ENCODE measurements at regions not wholly inside any gene's neighbourhood (a gene's known extent, or its start where the extent isn't known, plus 50 kb on each side); places are given as distances from the start of the nearest gene placed in this dataset.

DNA sequence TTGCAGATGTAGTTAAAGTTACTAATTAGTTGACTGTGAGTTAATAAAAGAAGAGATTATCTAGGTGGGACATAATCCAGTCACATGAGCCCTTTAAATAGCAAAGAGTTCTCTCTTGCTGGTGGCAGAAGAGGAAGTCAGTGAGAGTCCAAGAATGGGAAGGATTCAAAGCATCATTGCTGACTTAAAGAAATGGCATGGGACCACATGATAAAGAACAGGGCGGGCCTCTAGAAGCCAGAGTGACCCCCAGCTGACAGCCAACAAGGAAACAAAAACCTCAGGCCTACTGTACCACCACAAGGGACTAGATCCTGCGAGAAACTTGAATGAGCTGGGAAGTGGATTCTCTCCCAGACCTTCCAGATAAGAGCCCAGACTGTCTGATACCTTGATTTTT is 447.2 kb upstream of the CCDC54 start:
- H3K4me3 Mint-ChIP-seq: no peak overlapping the region
- 81 to 100% methylated on average over 2 of the region's 2 CpGs for WGBS, 2 experiments (ENCODE audit: insufficient coverage in 1 of 2, insufficient read length in 1 of 2)

DNA sequence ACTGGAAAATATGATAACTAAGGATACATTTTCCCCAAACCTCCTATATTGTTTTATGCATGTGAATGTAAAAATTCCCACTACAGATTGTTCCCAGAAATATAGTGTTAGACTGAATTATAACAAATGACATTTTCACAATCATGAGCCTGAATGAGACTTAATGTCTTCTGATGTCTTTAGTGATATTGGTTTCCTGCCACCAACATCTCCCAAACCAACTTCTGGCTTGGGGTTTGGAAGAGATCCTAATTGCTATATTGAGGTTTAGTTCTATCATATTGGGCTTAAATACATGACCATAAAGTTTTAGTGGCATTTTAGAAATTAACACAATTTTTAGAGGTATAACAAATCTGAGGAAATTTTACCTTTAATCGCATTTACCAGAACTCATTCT is 445.3 kb upstream of the CCDC54 start:
- Mint-ChIP-seq H3K4me1 (no peaks in the 10 kb centered on the region), H3K9me3 (peaks cover 15% of the 10 kb centered on the region), H3K27me3 (ENCODE audit: insufficient read depth) (no peaks in the 10 kb centered on the region), H3K36me3 (ENCODE audit: low read depth) (peaks cover 14% of the 10 kb centered on the region), H3K27ac (no peak overlapping the region), H3K4me3 (no peak overlapping the region)
- H3K27me3 ChIP-seq (ENCODE audit: control insufficient read depth, insufficient read depth, low read length, poor library complexity, severe bottlenecking): no peaks in the 10 kb centered on the region
- H3K9me3 ChIP-seq (ENCODE audit: control insufficient read depth, low read length): peaks cover 81% of the 10 kb centered on the region
- H3K36me3 ChIP-seq (ENCODE audit: control insufficient read depth, insufficient read depth, low read length): no peaks in the 10 kb centered on the region
- WGBS, 2 experiments (ENCODE audit: insufficient coverage in 1 of 2, insufficient read length in 1 of 2): 96 to 100% methylated on average over 1 of the region's 1 CpG
- no peak overlapping the region for H3K27ac ChIP-seq (ENCODE audit: low read depth, low read length)
- H3K9ac ChIP-seq (ENCODE audit: extremely low read depth, low read length, poor library complexity, severe bottlenecking): no peak overlapping the region
- no peaks in the 10 kb centered on the region for H3K4me1 ChIP-seq (ENCODE audit: control insufficient read depth, insufficient read depth, low read length)
- H3K4me3 ChIP-seq (ENCODE audit: low read length): no peak overlapping the region
- TF ChIP-seq, protein P1, sequence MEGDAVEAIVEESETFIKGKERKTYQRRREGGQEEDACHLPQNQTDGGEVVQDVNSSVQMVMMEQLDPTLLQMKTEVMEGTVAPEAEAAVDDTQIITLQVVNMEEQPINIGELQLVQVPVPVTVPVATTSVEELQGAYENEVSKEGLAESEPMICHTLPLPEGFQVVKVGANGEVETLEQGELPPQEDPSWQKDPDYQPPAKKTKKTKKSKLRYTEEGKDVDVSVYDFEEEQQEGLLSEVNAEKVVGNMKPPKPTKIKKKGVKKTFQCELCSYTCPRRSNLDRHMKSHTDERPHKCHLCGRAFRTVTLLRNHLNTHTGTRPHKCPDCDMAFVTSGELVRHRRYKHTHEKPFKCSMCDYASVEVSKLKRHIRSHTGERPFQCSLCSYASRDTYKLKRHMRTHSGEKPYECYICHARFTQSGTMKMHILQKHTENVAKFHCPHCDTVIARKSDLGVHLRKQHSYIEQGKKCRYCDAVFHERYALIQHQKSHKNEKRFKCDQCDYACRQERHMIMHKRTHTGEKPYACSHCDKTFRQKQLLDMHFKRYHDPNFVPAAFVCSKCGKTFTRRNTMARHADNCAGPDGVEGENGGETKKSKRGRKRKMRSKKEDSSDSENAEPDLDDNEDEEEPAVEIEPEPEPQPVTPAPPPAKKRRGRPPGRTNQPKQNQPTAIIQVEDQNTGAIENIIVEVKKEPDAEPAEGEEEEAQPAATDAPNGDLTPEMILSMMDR (conservative IDR thresholded peaks at IDR 0.05): no peak
- no peak for DNase-seq

More for the DNA sequence above, 447.2 kb upstream of the CCDC54 start:
- Mint-ChIP-seq H3K9me3 (peaks cover 12% of the 10 kb centered on the region), H3K27me3 (ENCODE audit: insufficient read depth) (no peaks in the 10 kb centered on the region), H3K36me3 (ENCODE audit: low read depth) (peaks cover 14% of the 10 kb centered on the region), H3K4me1 (no peaks in the 10 kb centered on the region), H3K27ac (no peak overlapping the region)
- DNase-seq: no peak
- H3K9ac ChIP-seq (ENCODE audit: extremely low read depth, low read length, poor library complexity, severe bottlenecking): no peak overlapping the region
- H3K36me3 ChIP-seq (ENCODE audit: control insufficient read depth, insufficient read depth, low read length): no peaks in the 10 kb centered on the region
- peak overlapping the region; percentile 69 for H3K4me3 ChIP-seq (ENCODE audit: low read length)
- peaks cover 78% of the 10 kb centered on the region for H3K9me3 ChIP-seq (ENCODE audit: control insufficient read depth, low read length)
- TF ChIP-seq, protein P1 (conservative IDR thresholded peaks at IDR 0.05): no peak
- no peaks in the 10 kb centered on the region for H3K27me3 ChIP-seq (ENCODE audit: control insufficient read depth, insufficient read depth, low read length, poor library complexity, severe bottlenecking)
- no peaks in the 10 kb centered on the region for H3K4me1 ChIP-seq (ENCODE audit: control insufficient read depth, insufficient read depth, low read length)
- no peak overlapping the region for H3K27ac ChIP-seq (ENCODE audit: low read depth, low read length)

DNA sequence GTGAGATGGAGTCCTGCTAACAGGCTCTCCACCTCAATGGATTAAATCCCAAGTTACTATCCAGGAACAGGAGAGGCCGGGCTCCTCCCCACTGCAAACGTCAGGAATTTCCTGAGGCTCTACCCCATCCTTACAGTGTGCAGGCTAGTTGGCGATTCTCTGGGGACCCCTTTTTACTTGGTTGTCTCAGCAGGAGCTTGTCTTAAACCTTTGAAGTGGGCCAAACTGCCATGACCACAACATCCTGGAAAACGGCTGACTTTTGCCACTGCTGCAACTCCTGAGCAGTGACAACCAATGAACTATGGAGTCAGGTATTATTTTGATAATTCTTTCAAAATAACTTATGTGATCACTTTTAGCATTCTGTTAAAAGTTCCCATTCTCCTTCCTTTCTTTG is 440.9 kb upstream of the CCDC54 start:
- no peaks in the 10 kb centered on the region for H3K4me1 ChIP-seq (ENCODE audit: control insufficient read depth, insufficient read depth, low read length)
- Mint-ChIP-seq H3K27ac (no peak overlapping the region), H3K4me1 (no peaks in the 10 kb centered on the region), H3K27me3 (ENCODE audit: insufficient read depth) (no peaks in the 10 kb centered on the region), H3K9me3 (peaks cover 12% of the 10 kb centered on the region), H3K36me3 (ENCODE audit: low read depth) (no peaks in the 10 kb centered on the region), H3K4me3 (no peak overlapping the region)
- no peak overlapping the region for H3K4me3 ChIP-seq (ENCODE audit: low read length)
- H3K9ac ChIP-seq (ENCODE audit: extremely low read depth, low read length, poor library complexity, severe bottlenecking): no peak overlapping the region
- H3K27ac ChIP-seq (ENCODE audit: low read depth, low read length): no peak overlapping the region
- no peak for DNase-seq
- TF ChIP-seq, protein P1 (conservative IDR thresholded peaks at IDR 0.05): no peak
- peaks cover 57% of the 10 kb centered on the region for H3K9me3 ChIP-seq (ENCODE audit: control insufficient read depth, low read length)
- H3K27me3 ChIP-seq (ENCODE audit: control insufficient read depth, insufficient read depth, low read length, poor library complexity, severe bottlenecking): no peaks in the 10 kb centered on the region
- 64 to 86% methylated on average over 1 to 4 of the region's 4 CpGs for WGBS, 2 experiments (ENCODE audit: insufficient coverage in 1 of 2, insufficient read length in 1 of 2)
- no peaks in the 10 kb centered on the region for H3K36me3 ChIP-seq (ENCODE audit: control insufficient read depth, insufficient read depth, low read length)

Data from endodermal cell (in vitro differentiated cells).